ENCODE measurements at regions not wholly inside any gene's neighbourhood (a gene's known extent, or its start where the extent isn't known, plus 50 kb on each side); places are given as distances from the start of the nearest gene placed in this dataset.

GRCh38 chr5:142461028-142461590, 136.3 kb upstream of the SPRY4 start:
- TF ChIP-seq CTCF (IDR thresholded peaks at IDR 0.05) (no peak), POLR2A (IDR thresholded peaks at IDR 0.05) (no peak)

All from right lobe of liver (tissue), 4 donors.